ENCODE measurements at regions not wholly inside any gene's neighbourhood (a gene's known extent, or its start where the extent isn't known, plus 50 kb on each side); places are given as distances from the start of the nearest gene placed in this dataset.

DNA sequence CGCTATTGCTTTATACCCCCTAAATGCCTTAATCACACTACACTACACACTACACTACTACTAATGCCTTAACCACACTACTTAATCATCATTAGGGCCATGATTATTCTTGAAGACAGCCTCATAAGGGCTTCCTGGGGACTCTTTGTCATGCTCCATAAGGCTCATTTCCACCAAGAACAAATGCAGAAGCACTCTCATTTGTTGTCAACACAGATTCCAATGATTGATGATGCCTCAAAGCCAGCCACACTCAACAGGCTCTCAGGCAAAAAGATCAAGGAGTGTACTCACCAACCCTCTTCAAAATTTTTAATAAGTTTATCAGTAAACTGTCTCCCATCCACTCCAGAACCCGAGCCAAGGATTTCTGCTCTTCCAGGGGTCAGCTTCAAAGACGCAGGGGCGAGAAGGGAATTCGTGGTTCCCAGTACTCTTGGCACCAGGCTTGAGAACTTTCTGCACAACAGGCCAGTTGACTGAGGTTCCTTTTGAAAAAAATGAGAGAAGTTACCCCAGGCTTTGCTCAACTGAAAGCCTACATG is 204.7 kb upstream of the GUCY1A2 start:
- Histone ChIP-seq H4K91ac (ENCODE audit: low read length) (no peak overlapping the region), H2AK5ac (ENCODE audit: low read length, severe bottlenecking) (no peak overlapping the region)
- no peak for DNase-seq

DNA sequence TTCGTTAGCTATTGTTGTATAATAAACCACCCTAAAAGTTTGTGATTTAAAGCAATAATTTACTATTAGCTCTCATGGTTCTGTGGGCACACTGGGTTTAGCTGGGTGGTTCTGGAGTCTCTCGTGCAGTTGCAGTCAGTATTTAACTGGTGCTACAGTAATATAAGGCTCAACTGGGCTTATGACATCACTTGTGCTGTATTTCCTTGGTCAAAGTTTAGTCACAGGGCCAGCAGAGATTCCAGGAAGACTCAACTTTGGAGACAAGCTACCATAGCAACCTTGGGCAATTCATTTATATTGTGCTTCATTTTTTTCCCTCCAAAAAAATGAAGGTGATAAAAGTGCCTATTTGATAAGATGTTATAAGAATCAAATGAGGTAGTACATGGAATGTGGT is 204.2 kb upstream of the GUCY1A2 start:
- no peak overlapping the region for H2BK120ac ChIP-seq (ENCODE audit: low read depth, low read length)
- H4K8ac ChIP-seq (ENCODE audit: low read length) = no peak overlapping the region
- H3K9ac ChIP-seq (ENCODE audit: low read length) = no peak overlapping the region
- H3K4me2 ChIP-seq (ENCODE audit: low read length, poor library complexity, severe bottlenecking) = no peak overlapping the region
- H2BK5ac ChIP-seq (ENCODE audit: low read depth, low read length, poor library complexity, severe bottlenecking) = no peak overlapping the region
- H3K4ac ChIP-seq (ENCODE audit: low read depth in 1 of 2, low read length in 2 of 2) = no peak overlapping the region
- no peak overlapping the region for H3K18ac ChIP-seq (ENCODE audit: low read depth in 1 of 2, low read length in 2 of 2)
- H3K27me3 ChIP-seq (ENCODE audit: control insufficient read depth in 1 of 2, insufficient read depth in 1 of 2, low read length in 2 of 2) = no peaks in the 10 kb centered on the region
- H2AFZ ChIP-seq (ENCODE audit: low read depth, low read length) = no peak overlapping the region
- no peak overlapping the region for H3K4me3 ChIP-seq (ENCODE audit: insufficient read depth in 1 of 2, low read depth in 1 of 2, low read length in 2 of 2)
- H3K36me3 ChIP-seq (ENCODE audit: control insufficient read depth in 1 of 2, insufficient read depth in 2 of 2, low read depth in 1 of 2, low read length in 2 of 2) = no peaks in the 10 kb centered on the region
- DNase-seq = no peak
- H4K91ac ChIP-seq (ENCODE audit: low read length) = no peak overlapping the region
- H3K4me1 ChIP-seq (ENCODE audit: control insufficient read depth, insufficient read depth, low read depth, low read length) = no peaks in the 10 kb centered on the region
- no peak overlapping the region for H3K14ac ChIP-seq (ENCODE audit: low read length in 2 of 2)
- H2BK12ac ChIP-seq (ENCODE audit: low read length in 2 of 2) = no peak overlapping the region
- H2BK15ac ChIP-seq (ENCODE audit: low read depth, poor library complexity, severe bottlenecking) = no peak overlapping the region
- H2AK5ac ChIP-seq (ENCODE audit: low read length, severe bottlenecking) = no peak overlapping the region
- WGBS = 96% methylated on average over 1 of the region's 2 CpGs
- no peak overlapping the region for H3K27ac ChIP-seq (ENCODE audit: low read length, poor library complexity, severe bottlenecking)
- no peaks in the 10 kb centered on the region for H3K79me1 ChIP-seq (replicated peaks; ENCODE audit: low read length, poor library complexity, severe bottlenecking)
- H3K23ac ChIP-seq (ENCODE audit: low read length in 2 of 2) = no peak overlapping the region
- H3K9me3 ChIP-seq (ENCODE audit: control insufficient read depth, low read length) = peaks cover 2% of the 10 kb centered on the region

More for the DNA sequence above, 204.7 kb upstream of the GUCY1A2 start:
- peaks cover 2% of the 10 kb centered on the region for H3K9me3 ChIP-seq (ENCODE audit: control insufficient read depth, low read length)
- H3K4me3 ChIP-seq (ENCODE audit: insufficient read depth in 1 of 2, low read depth in 1 of 2, low read length in 2 of 2) = no peak overlapping the region
- no peaks in the 10 kb centered on the region for H3K79me1 ChIP-seq (replicated peaks; ENCODE audit: low read length, poor library complexity, severe bottlenecking)
- no peak overlapping the region for H3K4me2 ChIP-seq (ENCODE audit: low read length, poor library complexity, severe bottlenecking)
- no peak overlapping the region for H3K23ac ChIP-seq (ENCODE audit: low read length in 2 of 2)
- H2BK12ac ChIP-seq (ENCODE audit: low read length in 2 of 2) = no peak overlapping the region
- WGBS = 80% methylated on average over 5 of the region's 5 CpGs
- no peaks in the 10 kb centered on the region for H3K4me1 ChIP-seq (ENCODE audit: control insufficient read depth, insufficient read depth, low read depth, low read length)
- H3K36me3 ChIP-seq (ENCODE audit: control insufficient read depth in 1 of 2, insufficient read depth in 2 of 2, low read depth in 1 of 2, low read length in 2 of 2) = no peaks in the 10 kb centered on the region
- no peak overlapping the region for H2BK15ac ChIP-seq (ENCODE audit: low read depth, poor library complexity, severe bottlenecking)
- no peaks in the 10 kb centered on the region for H3K27me3 ChIP-seq (ENCODE audit: control insufficient read depth in 1 of 2, insufficient read depth in 1 of 2, low read length in 2 of 2)
- H2BK5ac ChIP-seq (ENCODE audit: low read depth, low read length, poor library complexity, severe bottlenecking) = no peak overlapping the region
- H2AFZ ChIP-seq (ENCODE audit: low read depth, low read length) = no peak overlapping the region
- H3K27ac ChIP-seq (ENCODE audit: low read length, poor library complexity, severe bottlenecking) = no peak overlapping the region
- no peak overlapping the region for H3K14ac ChIP-seq (ENCODE audit: low read length in 2 of 2)
- H2BK120ac ChIP-seq (ENCODE audit: low read depth, low read length) = no peak overlapping the region
- no peak overlapping the region for H4K8ac ChIP-seq (ENCODE audit: low read length)
- no peak overlapping the region for H3K9ac ChIP-seq (ENCODE audit: low read length)
- no peak overlapping the region for H3K4ac ChIP-seq (ENCODE audit: low read depth in 1 of 2, low read length in 2 of 2)
- H3K18ac ChIP-seq (ENCODE audit: low read depth in 1 of 2, low read length in 2 of 2) = no peak overlapping the region

DNA sequence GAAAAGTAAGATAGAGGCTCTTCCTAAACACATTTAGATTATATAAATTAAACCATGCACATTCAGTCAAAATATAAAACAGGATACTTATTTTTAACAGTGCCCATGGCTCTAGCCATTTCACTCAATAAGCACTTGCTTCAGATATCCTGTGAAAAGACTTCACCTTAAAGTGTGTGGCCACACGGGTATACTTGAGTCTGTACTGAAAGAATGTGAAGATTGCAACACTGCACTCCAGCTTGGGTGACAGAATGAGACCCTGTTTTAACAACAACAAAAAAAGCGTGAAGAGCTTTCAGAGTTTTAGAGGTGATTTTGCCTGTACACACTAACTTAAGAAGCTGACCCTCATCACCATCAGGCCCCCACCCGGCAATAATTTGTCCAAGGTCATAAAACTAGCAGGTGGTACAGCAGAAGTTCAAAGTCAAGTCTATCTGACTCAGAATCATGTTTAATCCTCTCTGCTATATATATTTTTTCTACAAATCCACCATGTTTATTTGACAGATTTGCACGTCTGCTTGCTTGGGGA is 203.5 kb upstream of the GUCY1A2 start:
- no peak overlapping the region for H2AK5ac ChIP-seq (ENCODE audit: low read length, severe bottlenecking)
- H3K36me3 ChIP-seq (ENCODE audit: control insufficient read depth in 1 of 2, insufficient read depth in 2 of 2, low read depth in 1 of 2, low read length in 2 of 2) = no peaks in the 10 kb centered on the region
- no peak for DNase-seq
- no peak overlapping the region for H2AFZ ChIP-seq (ENCODE audit: low read depth, low read length)
- no peak overlapping the region for H3K14ac ChIP-seq (ENCODE audit: low read length in 2 of 2)
- H2BK120ac ChIP-seq (ENCODE audit: low read depth, low read length) = no peak overlapping the region
- H3K4me1 ChIP-seq (ENCODE audit: control insufficient read depth, insufficient read depth, low read depth, low read length) = no peaks in the 10 kb centered on the region
- H3K27me3 ChIP-seq (ENCODE audit: control insufficient read depth in 1 of 2, insufficient read depth in 1 of 2, low read length in 2 of 2) = no peaks in the 10 kb centered on the region
- no peak overlapping the region for H2BK15ac ChIP-seq (ENCODE audit: low read depth, poor library complexity, severe bottlenecking)
- no peak overlapping the region for H3K18ac ChIP-seq (ENCODE audit: low read depth in 1 of 2, low read length in 2 of 2)
- no peak overlapping the region for H3K23ac ChIP-seq (ENCODE audit: low read length in 2 of 2)
- no peak overlapping the region for H3K27ac ChIP-seq (ENCODE audit: low read length, poor library complexity, severe bottlenecking)
- H3K79me1 ChIP-seq (replicated peaks; ENCODE audit: low read length, poor library complexity, severe bottlenecking) = no peaks in the 10 kb centered on the region
- no peak overlapping the region for H3K9ac ChIP-seq (ENCODE audit: low read length)
- H3K4ac ChIP-seq (ENCODE audit: low read depth in 1 of 2, low read length in 2 of 2) = no peak overlapping the region
- 85% methylated on average over 4 of the region's 4 CpGs for WGBS
- no peak overlapping the region for H2BK5ac ChIP-seq (ENCODE audit: low read depth, low read length, poor library complexity, severe bottlenecking)
- H3K4me2 ChIP-seq (ENCODE audit: low read length, poor library complexity, severe bottlenecking) = no peak overlapping the region
- H4K8ac ChIP-seq (ENCODE audit: low read length) = no peak overlapping the region
- peaks cover 2% of the 10 kb centered on the region for H3K9me3 ChIP-seq (ENCODE audit: control insufficient read depth, low read length)
- H4K91ac ChIP-seq (ENCODE audit: low read length) = no peak overlapping the region
- no peak overlapping the region for H3K4me3 ChIP-seq (ENCODE audit: insufficient read depth in 1 of 2, low read depth in 1 of 2, low read length in 2 of 2)
- no peak overlapping the region for H2BK12ac ChIP-seq (ENCODE audit: low read length in 2 of 2)

DNA sequence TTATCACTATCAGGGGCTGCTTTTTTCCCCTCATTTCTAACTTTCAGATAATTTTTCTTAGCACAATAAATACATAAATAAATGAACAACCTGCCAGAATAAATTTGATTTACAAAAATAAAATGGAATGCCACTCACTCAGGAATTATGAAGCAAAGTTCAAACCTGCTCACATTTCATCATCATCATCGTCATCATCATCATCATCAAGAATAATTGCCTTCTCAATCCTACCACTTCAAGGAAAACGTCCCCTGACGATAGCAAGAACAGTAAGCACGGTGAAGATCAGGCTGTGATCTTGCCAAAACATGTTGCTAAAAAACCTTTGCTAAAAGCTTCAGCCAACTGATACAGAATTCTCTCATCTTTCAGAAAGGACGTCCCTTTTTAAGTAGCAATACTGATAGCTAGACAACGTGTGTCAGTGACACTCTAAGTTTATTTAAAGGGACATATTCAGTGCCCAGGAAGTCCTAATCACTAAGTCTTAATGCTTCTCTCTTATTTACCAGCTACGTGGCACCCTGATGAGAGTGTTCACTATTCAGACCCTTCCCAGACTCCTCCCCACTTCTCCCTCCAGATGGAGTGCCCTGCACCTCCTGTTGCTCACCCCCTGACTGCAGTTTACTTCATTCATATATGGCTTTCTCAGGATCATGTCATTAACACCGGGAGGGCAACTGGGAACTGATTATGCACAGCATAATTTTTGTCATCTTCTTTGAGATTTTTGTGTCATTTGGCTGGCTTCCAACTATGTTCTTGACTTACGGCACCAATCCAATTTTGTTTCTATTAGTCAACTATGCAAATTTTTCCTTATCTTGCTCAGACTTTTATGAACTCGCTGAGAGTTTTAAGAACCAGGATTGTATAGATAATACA is 200.1 kb upstream of the GUCY1A2 start:
- 63% methylated on average over 10 of the region's 10 CpGs for WGBS
- H2BK12ac ChIP-seq (ENCODE audit: low read length in 2 of 2) = no peak overlapping the region
- H2BK120ac ChIP-seq (ENCODE audit: low read depth, low read length) = no peak overlapping the region
- H2BK15ac ChIP-seq (ENCODE audit: low read depth, poor library complexity, severe bottlenecking) = no peak overlapping the region
- H2AK5ac ChIP-seq (ENCODE audit: low read length, severe bottlenecking) = no peak overlapping the region
- H3K79me1 ChIP-seq (replicated peaks; ENCODE audit: low read length, poor library complexity, severe bottlenecking) = no peaks in the 10 kb centered on the region
- H4K8ac ChIP-seq (ENCODE audit: low read length) = no peak overlapping the region
- no peaks in the 10 kb centered on the region for H3K4me1 ChIP-seq (ENCODE audit: control insufficient read depth, insufficient read depth, low read depth, low read length)
- H2AFZ ChIP-seq (ENCODE audit: low read depth, low read length) = no peak overlapping the region
- H3K36me3 ChIP-seq (ENCODE audit: control insufficient read depth in 1 of 2, insufficient read depth in 2 of 2, low read depth in 1 of 2, low read length in 2 of 2) = no peaks in the 10 kb centered on the region
- no peak overlapping the region for H4K91ac ChIP-seq (ENCODE audit: low read length)
- DNase-seq = no peak
- no peak overlapping the region for H3K4me3 ChIP-seq (ENCODE audit: insufficient read depth in 1 of 2, low read depth in 1 of 2, low read length in 2 of 2)
- no peak overlapping the region for H3K9ac ChIP-seq (ENCODE audit: low read length)
- no peak overlapping the region for H3K23ac ChIP-seq (ENCODE audit: low read length in 2 of 2)
- H3K27me3 ChIP-seq (ENCODE audit: control insufficient read depth in 1 of 2, insufficient read depth in 1 of 2, low read length in 2 of 2) = no peaks in the 10 kb centered on the region
- H3K18ac ChIP-seq (ENCODE audit: low read depth in 1 of 2, low read length in 2 of 2) = no peak overlapping the region
- H3K14ac ChIP-seq (ENCODE audit: low read length in 2 of 2) = no peak overlapping the region
- no peak overlapping the region for H3K4me2 ChIP-seq (ENCODE audit: low read length, poor library complexity, severe bottlenecking)
- H3K4ac ChIP-seq (ENCODE audit: low read depth in 1 of 2, low read length in 2 of 2) = no peak overlapping the region
- peaks cover 2% of the 10 kb centered on the region for H3K9me3 ChIP-seq (ENCODE audit: control insufficient read depth, low read length)
- no peak overlapping the region for H2BK5ac ChIP-seq (ENCODE audit: low read depth, low read length, poor library complexity, severe bottlenecking)
- H3K27ac ChIP-seq (ENCODE audit: low read length, poor library complexity, severe bottlenecking) = no peak overlapping the region

Data from mesenchymal stem cell (in vitro differentiated cells and primary cell).